OCI-LY1 (cell line): ENCODE measurements at regions not wholly inside any gene's neighbourhood (a gene's known extent, or its start where the extent isn't known, plus 50 kb on each side); places are given as distances from the start of the nearest gene placed in this dataset.

Experiments used
- H2AFZ ChIP-seq: fragments of 200-600 bp; sonication (generic), shearing (Covaris generic); 2 replicates; pipeline ENCODE4 v1.6.0; 2014; ENCODE audit warnings: antibody characterized with exemption, mild to moderate bottlenecking, low read length
- H3F3A ChIP-seq: fragments of 200-600 bp; sonication (generic), shearing (Covaris generic); 2 replicates; pipeline ENCODE4 v1.6.0; 2014; ENCODE audit warnings: mild to moderate bottlenecking, antibody characterized with exemption, low read length, moderate library complexity; ENCODE audit not compliant: insufficient read depth
- H3K27ac ChIP-seq: fragments of 200-600 bp; sonication (generic); 2 replicates; pipeline ENCODE4 v1.5.1; 2014; ENCODE audit warnings: low read length, mixed run types, mild to moderate bottlenecking, low read depth; ENCODE audit not compliant: poor library complexity, severe bottlenecking
- H3K27me3 ChIP-seq: fragments of 200-600 bp; sonication (generic); 2 replicates; pipeline ENCODE4 v1.6.0; 2014; ENCODE audit warnings: antibody characterized with exemption, mild to moderate bottlenecking, low read length, moderate library complexity; ENCODE audit not compliant: insufficient read depth
- H3K36me3 ChIP-seq: fragments of 200-600 bp; sonication (generic); 2 replicates; pipeline ENCODE4 v1.6.1; 2014; ENCODE audit warnings: mild to moderate bottlenecking, antibody characterized with exemption, low read length, moderate library complexity, mixed read lengths; ENCODE audit not compliant: insufficient read depth
- H3K4me1 ChIP-seq: fragments of 200-600 bp; sonication (generic); 2 replicates; pipeline ENCODE4 v1.5.1; 2014; ENCODE audit warnings: mild to moderate bottlenecking, low read length, moderate library complexity; ENCODE audit not compliant: insufficient read depth, severe bottlenecking
- H3K4me2 ChIP-seq: fragments of 200-600 bp; sonication (generic), shearing (Covaris generic); 2 replicates; pipeline ENCODE4 v1.6.1; 2014; ENCODE audit warnings: low read length
- H3K4me3 ChIP-seq: fragments of 200-600 bp; sonication (generic); 2 replicates; pipeline ENCODE4 v1.5.1; 2014; ENCODE audit warnings: low read length, low read depth, mild to moderate bottlenecking, mixed read lengths; ENCODE audit not compliant: poor library complexity, severe bottlenecking
- H3K79me2 ChIP-seq: fragments of 200-600 bp; shearing (Covaris generic); 2 replicates; pipeline ENCODE4 v1.6.1; 2016; ENCODE audit warnings: mixed run types, low read length, mixed read lengths; ENCODE audit not compliant: insufficient read depth
- H3K9ac ChIP-seq: fragments of 200-600 bp; sonication (generic), shearing (Covaris generic); 2 replicates; pipeline ENCODE4 v1.6.1; 2014; ENCODE audit warnings: mild to moderate bottlenecking, low read length, mixed read lengths
- H3K9me2 ChIP-seq: fragments of 200-600 bp; sonication (generic), shearing (Covaris generic); 2 replicates; pipeline ENCODE4 v1.6.1; 2014; ENCODE audit warnings: low read depth, mild to moderate bottlenecking, low read length, mixed read lengths
- H3K9me3 ChIP-seq: fragments of 200-600 bp; shearing (Covaris generic); 2 replicates; pipeline ENCODE4 v1.6.1; 2014; ENCODE audit warnings: low read length, mixed read lengths
- H4K20me1 ChIP-seq: fragments of 200-600 bp; sonication (generic), shearing (Covaris generic); 2 replicates; pipeline ENCODE4 v1.6.0; 2016; ENCODE audit warnings: mild to moderate bottlenecking, low read length; ENCODE audit not compliant: insufficient read depth
- CTCF ChIP-seq: fragments of 200-600 bp; sonication (generic), shearing (Covaris generic); IDR thresholded peaks from 2 replicates; pipeline ENCODE4 v1.5.1; 2017; ENCODE audit warnings: mild to moderate bottlenecking, antibody characterized with exemption, low read length, moderate library complexity, mixed read lengths
- EZH2 ChIP-seq: fragments of 200-600 bp; sonication (generic), shearing (Covaris generic); IDR thresholded peaks from 2 replicates; pipeline ENCODE4 v1.8.0; 2017; ENCODE audit warnings: borderline replicate concordance, mixed run types, mild to moderate bottlenecking, antibody characterized with exemption, low read length, moderate library complexity, mixed read lengths

GRCh38 chr13:100837631-100838030 is 163.0 kb upstream of the TMTC4 start:
- Histone ChIP-seq H3F3A (no peaks in the 10 kb centered on the region), H3K9me2 (no peaks in the 10 kb centered on the region), H3K4me1 (no peaks in the 10 kb centered on the region), H4K20me1 (no peaks in the 10 kb centered on the region; the same call in 1 of the 2 replicates), H3K79me2 (no peaks in the 10 kb centered on the region), H3K4me3 (no peak overlapping the region), H3K27ac (no peak overlapping the region), H3K27me3 (no peaks in the 10 kb centered on the region), H3K36me3 (no peaks in the 10 kb centered on the region), H3K9me3 (no peaks in the 10 kb centered on the region), H3K9ac (no peak overlapping the region), H2AFZ (no peak overlapping the region), H3K4me2 (no peak overlapping the region)
- TF ChIP-seq CTCF, result no peak
- no peak for TF ChIP-seq EZH2

- Histone ChIP-seq H3K4me3 (no peak overlapping the region), H3K9me3 (no peaks in the 10 kb centered on the region), H3F3A (no peaks in the 10 kb centered on the region), H3K9me2 (no peaks in the 10 kb centered on the region), H3K27ac (no peak overlapping the region), H3K4me1 (no peaks in the 10 kb centered on the region), H3K36me3 (no peaks in the 10 kb centered on the region), H3K27me3 (no peaks in the 10 kb centered on the region), H4K20me1 (no peaks in the 10 kb centered on the region; the same call in 1 of the 2 replicates), H3K4me2 (no peak overlapping the region), H2AFZ (no peak overlapping the region), H3K79me2 (no peaks in the 10 kb centered on the region), H3K9ac (no peak overlapping the region)
- TF ChIP-seq CTCF, result no peak
- TF ChIP-seq EZH2, result no peak
Measured at GRCh38 chr13:100836711-100837110, 162.1 kb upstream of the TMTC4 start.

GRCh38 chr13:100835695-100836094 is 161.1 kb upstream of the TMTC4 start:
- Histone ChIP-seq H2AFZ (no peak overlapping the region), H3K9ac (no peak overlapping the region), H3K4me1 (no peaks in the 10 kb centered on the region), H3K27me3 (no peaks in the 10 kb centered on the region; the same call in 1 of the 2 replicates), H3K36me3 (no peaks in the 10 kb centered on the region), H3F3A (no peaks in the 10 kb centered on the region), H3K4me2 (no peak overlapping the region), H3K27ac (no peak overlapping the region), H3K9me3 (no peaks in the 10 kb centered on the region), H3K79me2 (no peaks in the 10 kb centered on the region), H3K4me3 (no peak overlapping the region), H3K9me2 (no peaks in the 10 kb centered on the region), H4K20me1 (no peaks in the 10 kb centered on the region; the same call in 1 of the 2 replicates)
- TF ChIP-seq CTCF (no peak), EZH2 (no peak)
